Activated naive CD4-positive, alpha-beta T cell treated with anti-CD3 and anti-CD28 coated beads, Interleukin-2, amount 50 U/mL, for 16 hours (primary cell): ENCODE measurements at regions not wholly inside any gene's neighbourhood (a gene's known extent, or its start where the extent isn't known, plus 50 kb on each side); places are given as distances from the start of the nearest gene placed in this dataset.

Experiments
- DNase-seq: peaks from one replicate; pipeline ENCODE4 v3.0.0-alpha.2; 2020

- DNase-seq = no peak
Observed at GRCh38 chr5:74206579-74207550, 433.7 kb downstream of the ENC1 start.

GRCh38 chr5:74205767-74206578, 434.6 kb downstream of the ENC1 start:
- no peak for DNase-seq

- no peak for DNase-seq
Observed at GRCh38 chr5:74201334-74202081, 439.0 kb downstream of the ENC1 start.

- no peak for DNase-seq
Observed at GRCh38 chr5:74200560-74200959, 440.0 kb downstream of the ENC1 start.

GRCh38 chr5:74199436-74200210, 440.9 kb downstream of the ENC1 start:
- DNase-seq = no peak

- no peak for DNase-seq
Observed at GRCh38 chr5:74199005-74199404, 441.5 kb downstream of the ENC1 start.

GRCh38 chr5:74198156-74198555, 442.4 kb downstream of the ENC1 start:
- DNase-seq = no peak

GRCh38 chr5:74196233-74196632, 444.3 kb downstream of the ENC1 start:
- DNase-seq = no peak

- no peak for DNase-seq
Observed at GRCh38 chr5:74194196-74194595, 446.3 kb downstream of the ENC1 start.

- no peak for DNase-seq
Observed at GRCh38 chr5:74192606-74193299, 447.8 kb downstream of the ENC1 start.

GRCh38 chr5:74188351-74189105, 452.0 kb downstream of the ENC1 start:
- DNase-seq = no peak

- no peak for DNase-seq
Observed at GRCh38 chr5:74187757-74188156, 452.8 kb downstream of the ENC1 start.

GRCh38 chr5:74186356-74187315, 453.9 kb downstream of the ENC1 start:
- no peak for DNase-seq

- no peak for DNase-seq
Observed at GRCh38 chr5:74185599-74185998, 454.9 kb downstream of the ENC1 start.

- DNase-seq = no peak
Observed at GRCh38 chr5:74184649-74185048, 455.9 kb downstream of the ENC1 start.

- DNase-seq = no peak
Observed at GRCh38 chr5:74183041-74183440, 457.5 kb downstream of the ENC1 start.

- no peak for DNase-seq
Observed at GRCh38 chr5:74182603-74183002, 457.9 kb downstream of the ENC1 start.

- DNase-seq = no peak
Observed at GRCh38 chr5:74179701-74180100, 460.8 kb downstream of the ENC1 start.

- no peak for DNase-seq
Observed at GRCh38 chr5:74179179-74179578, 461.3 kb downstream of the ENC1 start.

- DNase-seq = no peak
Observed at GRCh38 chr5:74177961-74178360, 462.6 kb downstream of the ENC1 start.
